ENCODE measurements at regions not wholly inside any gene's neighbourhood (a gene's known extent, or its start where the extent isn't known, plus 50 kb on each side); places are given as distances from the start of the nearest gene placed in this dataset.

DNA sequence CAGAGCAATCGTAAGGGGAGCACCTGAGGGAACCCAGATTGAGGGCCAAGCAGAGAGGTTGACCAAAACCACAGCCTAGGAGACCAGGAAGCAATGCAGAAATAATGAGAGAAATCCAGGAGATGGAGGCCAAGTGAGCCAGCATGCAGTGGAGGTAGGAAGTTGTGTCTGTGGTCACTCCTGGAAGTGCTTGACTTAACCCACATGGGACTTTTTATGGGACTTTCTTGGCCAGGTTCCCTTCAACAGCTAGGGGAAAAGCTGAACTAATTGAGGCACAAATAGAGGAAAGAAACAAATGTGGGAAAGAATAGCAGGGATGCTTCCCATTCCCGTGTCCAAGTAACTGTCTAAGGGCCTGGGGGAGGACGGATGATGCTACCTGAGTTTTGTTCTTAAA, 293.2 kb upstream of the CLINT1 start:
- no peak for DNase-seq

DNA sequence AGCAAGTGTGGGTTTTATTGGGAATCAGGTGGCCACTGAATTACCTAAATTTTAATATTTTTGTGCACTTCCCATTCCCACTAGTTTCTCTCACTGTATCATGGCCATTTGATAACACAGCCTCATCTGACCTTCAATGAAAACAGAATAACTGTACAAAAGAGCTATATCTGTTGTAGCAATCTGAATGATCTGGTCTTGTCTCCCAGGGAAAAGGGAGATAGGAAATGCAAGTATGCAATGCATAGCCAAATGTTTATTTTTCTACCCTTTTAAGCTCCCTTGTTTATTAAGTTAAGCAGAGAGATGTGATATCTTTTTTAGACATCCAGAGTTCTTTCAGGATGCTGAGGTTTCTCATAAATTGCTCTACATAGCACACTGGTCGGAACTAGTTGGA, 288.3 kb upstream of the CLINT1 start:
- DNase-seq: no peak

DNA sequence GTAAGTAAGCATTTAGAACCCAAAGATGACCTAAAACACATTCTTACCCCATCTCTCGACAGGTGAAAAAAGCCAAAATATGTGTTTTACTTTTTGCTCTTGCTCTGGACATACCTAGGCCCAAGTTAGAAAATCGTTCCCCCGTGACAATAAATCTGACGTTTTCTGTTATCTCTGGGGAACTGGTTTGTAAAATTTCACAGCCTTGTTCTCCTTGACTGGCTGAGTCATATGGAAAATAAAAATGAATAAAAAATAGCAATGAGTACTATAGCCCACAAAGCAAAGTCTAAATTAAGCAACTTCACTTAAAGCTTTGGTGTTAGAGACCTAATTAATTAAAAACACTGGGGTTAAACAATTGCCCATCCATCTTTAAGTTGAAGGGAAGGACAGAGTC, 286.9 kb upstream of the CLINT1 start:
- no peak for DNase-seq

DNA sequence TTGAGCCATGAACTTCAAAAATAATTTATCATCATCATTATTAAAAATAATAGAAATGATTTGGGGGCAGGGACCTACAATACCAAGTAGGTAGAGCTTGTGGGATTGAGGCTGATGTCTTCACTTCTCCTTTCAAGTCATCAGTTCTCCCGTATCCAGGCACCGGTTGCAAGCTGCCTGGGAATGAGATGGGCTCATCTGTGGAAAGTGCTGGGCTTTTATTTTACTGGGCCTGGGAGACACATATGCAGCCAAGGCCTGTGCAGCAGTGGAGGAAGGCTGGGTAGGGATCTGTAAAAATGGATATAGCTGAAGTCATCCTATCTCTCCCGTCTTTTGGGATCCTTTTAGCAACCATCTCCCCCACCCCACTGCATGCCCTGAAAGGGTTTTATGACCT, 284.1 kb upstream of the CLINT1 start:
- no peak for DNase-seq

DNA sequence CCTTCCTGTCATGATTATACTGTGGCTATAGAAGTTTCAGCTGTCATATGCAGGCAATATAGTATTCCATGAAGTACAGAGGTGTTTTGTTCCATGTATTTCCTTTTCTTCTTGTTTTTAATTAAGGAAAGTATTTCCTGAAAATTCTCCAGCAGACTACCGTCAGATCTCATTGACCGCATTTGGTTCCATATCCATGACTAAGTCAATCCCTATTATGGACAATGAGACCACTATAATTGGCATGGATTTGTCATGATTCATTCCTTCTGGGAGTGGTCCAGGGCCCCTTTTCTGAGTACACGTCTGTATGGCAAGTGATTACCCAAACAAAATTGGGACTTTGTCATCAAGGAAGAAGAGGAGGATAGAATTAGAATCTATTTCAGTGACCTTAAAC, 283.2 kb upstream of the CLINT1 start:
- DNase-seq: no peak

DNA sequence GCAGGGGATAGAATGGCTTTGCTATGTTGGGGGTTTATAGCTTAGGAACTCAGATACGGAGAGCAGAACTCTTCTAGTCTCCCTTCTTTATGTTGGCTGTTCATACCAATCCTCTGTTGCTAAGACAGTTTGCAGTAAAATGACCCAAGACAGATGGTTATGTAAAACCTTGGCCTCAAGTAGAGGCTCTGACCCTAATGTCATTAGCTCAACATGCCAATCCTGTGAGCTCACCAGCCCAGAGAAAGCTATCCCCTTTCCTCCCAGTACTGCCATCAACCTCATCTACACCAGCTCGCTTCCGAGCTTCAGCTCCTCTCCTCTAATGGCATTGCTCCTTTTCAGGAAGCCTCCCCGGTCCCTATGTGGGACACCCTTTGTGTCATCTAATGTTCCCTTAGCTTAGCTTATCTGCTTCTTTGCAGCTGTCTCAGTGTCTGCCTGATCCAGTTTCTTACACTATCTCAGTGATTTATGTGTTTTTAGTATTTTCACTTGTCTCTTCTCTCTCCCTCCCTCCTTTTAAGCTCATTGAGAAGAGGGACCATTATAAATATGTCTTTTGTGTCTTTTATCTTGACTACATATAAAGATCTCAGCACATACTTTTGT, 281.3 kb upstream of the CLINT1 start:
- DNase-seq: no peak

DNA sequence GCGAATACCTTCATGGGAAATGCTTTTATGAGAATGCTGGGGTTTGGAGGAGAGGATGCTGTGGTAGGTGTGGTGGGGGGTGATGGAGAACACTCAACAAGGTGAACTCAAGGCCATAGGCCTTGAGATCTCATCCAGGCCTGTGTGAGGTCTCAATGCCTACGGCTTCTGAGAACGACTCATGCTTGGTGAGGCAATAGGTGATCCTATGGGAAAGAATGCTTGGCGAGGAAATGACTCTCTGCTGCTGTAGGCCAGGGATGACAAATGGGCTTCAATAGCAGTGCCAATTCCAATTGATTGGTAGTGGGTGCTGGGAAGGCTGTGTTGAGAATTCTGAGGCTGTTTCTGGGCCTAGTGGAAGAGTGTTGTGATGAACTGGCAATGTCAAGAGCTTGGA, 280.2 kb upstream of the CLINT1 start:
- no peak for DNase-seq

DNA sequence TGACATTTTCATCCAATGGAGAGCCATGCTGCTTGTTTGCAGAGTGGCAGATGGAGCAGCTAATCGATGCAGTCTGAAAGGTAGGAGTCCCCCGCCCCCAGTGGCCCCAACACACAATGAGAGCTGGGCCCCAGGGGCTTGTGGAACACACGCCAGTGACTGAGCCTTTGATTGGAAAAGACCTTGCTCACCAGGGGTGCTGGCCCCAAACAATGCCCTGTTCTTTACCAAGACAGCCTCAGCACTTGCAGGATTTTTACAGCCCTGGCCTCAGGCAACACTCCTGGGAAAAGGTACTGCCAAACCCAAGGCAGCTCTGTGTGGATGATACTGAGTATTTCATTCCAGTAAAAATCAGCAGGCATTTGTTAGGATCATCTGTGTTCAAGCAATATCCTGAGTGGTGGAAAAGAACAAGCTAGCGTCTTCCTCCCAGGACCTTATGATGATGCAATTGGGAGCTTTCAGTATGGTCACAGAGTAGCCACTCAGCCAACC, 276.8 kb upstream of the CLINT1 start:
- DNase-seq: peak; percentile 86

DNA sequence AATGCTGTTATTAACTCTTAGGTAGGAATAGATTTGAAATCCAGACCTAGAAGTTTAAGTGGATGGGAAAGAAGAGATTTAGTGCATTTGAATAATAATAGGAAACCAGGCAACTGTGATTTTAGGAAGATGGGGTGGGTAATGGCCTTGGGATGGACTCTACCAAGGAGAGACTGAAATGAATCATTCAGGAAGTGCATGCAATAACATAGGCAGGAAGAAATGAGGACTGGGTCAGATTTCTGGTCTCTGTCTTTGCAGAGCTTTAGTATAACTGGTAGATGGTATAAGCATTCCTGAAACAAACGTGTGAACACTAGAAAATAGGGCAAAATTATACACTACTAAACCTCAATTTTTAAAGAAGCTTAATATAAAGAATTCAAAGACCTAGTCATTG, 274.4 kb upstream of the CLINT1 start:
- DNase-seq: no peak

DNA sequence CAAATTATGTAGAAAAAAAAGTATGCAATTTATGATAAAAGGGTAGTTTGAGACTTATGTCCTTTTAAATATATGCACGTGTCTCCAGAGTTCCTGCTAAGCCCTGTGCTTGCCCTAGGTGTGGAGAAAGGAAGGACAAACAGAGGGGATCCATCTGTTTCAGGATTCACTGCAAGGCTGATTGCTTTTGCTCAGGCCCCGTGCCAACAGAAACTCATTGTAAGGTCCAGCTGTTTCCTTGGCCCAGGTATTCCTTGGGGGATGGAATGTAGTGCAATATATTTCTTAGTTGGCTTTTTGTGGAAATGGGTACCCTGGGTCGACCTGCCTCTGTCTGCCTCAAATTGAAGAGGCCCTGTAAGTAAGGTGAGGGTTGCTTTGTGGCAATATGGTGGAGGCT, 268.6 kb upstream of the CLINT1 start:
- peak; percentile 75 for DNase-seq

DNA sequence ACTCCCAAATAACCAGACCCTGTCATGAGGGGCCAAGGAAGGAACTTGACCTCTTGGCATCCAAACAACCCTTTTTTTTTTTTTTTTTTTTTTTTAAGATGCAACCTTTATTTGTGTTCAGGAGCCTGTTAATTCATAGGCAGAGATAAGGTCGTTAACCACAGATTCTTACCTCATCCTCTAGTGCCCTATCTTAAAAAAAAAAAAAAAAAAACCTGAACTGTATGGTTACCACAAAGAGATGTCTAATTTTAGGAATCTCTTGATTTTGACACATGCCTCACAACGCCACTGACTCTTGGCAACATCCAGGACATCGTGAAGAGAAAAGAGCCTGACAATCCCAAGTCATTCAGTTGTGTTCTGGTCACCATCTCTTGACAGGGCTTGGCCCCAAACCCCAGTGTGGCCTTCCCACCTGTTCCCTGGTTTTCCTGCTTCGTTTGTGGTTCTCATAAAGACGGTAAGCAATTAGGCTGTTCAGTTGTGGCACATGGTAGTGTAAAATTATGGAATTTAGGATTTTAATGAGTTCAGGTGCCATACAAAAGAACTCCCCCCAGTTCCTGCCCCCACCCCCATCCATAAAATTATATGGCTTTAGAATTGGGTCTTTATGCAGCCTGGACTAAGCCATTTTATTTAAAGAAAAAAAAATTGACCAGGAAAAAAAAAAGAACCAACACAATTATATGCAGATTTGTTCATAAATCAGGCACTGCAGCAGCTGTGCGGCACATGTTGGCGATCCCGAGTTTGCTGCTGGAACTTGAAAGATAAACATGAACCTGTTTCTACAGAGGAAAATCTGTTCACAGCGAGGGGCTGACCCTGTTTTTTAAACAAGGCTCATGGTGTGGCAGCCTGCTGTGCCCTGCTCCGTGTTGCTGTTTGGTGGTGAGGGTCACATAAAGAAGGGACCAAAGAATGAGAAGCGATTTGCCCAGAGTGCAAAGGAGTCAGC, 267.8 kb upstream of the CLINT1 start:
- DNase-seq: peak; percentile 67

DNA sequence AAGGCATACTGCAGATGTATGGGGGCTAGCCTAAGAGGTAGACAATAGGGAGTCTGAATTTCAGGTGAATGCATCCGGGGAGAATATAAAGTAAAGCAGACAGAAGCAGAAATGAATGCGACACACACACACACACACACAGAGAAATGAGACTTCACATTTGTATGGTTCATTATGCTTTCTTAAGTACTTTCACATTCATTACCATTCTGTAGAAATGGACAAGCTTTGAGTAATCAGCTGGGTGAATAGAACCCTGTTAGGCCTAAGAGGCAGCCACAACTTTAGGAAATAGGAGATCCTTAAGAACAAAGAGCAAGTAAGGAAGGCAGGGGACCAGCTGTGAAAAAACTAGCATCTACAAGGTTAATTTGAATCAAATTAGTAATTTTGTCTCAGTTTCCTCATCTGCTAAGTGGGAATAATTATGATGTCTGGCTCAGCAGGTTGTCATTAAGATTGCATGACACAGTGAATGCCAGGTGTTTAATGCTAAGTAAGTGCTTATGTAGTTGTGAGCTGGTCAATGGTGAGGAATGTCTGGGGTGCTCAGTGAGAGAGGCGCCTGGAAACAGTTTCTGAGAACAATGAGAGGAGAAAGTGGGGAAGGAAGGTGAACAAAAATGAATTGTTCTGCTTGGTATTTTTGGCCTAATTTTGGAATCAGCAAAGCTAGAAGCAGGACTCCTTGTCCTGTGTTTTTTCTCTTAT, 265.8 kb upstream of the CLINT1 start:
- DNase-seq: no peak

DNA sequence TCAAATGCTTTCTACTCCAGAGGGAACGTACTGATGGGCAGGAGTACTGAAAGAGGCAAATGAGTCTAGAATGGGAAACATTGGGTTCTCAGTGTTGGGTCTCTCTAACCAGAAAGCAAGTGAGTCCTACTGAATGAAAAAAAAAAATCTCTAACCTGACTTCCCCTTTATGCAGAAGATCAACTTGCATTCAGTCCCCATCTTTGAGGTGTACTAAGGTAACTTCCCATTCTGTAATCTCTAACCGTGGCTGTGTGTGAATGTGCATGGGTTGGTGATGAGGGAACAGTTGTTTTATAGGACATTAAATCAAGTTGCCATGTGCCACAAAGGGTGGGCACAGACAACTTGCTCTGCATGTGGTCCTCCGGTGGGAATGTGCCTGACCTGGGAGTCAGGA, 264.6 kb upstream of the CLINT1 start:
- DNase-seq: no peak

DNA sequence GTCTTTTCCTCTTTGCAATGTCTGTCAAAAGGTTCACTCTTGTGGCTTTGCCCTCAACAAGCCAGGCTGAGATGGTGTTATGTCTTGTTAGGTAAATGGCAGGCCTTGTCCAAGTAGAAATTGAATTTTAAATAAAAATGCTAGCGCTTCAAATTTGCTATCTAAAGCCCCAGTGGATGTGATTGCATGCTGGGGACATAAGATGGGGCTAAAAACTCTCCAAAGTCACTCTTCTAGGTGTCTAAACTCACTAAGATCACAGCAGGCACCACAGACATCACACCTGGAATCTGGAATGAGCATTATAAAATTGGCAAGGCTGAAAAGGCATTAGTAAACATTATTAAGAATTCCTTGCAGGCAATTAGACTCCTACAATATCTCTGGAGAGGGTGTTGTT, 262.7 kb upstream of the CLINT1 start:
- peak; percentile 58 for DNase-seq

DNA sequence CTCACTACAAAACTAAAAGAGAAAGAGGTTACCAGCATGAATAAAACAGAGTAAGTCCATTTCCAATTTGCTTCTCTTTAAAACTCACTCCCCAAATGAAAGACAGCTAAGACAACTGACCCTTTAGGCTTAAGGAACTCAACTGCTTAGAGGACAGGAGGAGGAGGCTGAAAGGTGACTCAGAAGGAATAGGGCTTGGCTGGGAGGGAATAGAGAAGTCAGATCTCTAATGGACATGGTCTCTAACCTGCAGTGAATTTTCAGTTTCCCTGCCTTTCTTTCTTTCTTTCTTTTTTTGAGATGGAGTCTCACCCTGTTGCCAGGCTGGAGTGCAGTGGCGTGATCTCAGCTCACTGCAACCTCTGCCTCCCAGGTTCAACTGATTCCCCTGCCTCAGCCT, 261.8 kb upstream of the CLINT1 start:
- DNase-seq: no peak

DNA sequence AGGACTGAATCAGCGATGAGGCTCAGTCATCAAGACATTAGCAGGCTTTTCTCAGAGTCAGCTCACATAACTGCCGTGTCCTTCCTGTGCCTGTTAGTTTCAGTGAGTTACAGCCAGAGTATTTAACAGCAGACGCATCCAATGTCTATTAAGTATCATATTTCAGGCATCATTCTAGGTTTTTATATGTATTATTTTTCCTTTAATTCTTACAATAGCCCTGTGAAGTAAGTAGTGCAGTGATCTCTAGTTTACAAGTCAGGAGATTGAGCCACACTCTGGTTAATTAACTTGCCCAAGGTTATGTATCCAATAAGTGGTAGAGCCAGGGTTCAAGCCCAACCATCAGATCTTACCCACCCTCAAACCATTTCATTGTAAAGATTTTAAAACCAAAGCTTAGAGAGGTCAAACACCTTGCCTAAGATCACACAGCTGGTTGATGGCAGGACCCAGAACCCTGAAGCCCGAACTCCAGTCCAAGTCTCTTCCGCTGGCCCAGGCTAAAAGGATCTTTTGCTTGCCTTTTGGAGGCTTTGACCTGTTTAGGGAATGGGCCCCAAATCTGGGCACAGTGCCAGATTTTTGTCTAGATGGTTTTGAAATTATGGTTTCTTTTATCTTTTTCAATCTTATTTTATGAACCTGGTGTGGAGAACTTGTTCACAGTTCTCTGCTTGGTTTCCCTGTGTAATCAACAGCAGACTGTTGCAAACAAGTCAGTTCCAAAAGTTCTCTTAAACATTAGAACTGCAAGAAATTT, 261.2 kb upstream of the CLINT1 start:
- DNase-seq: no peak

DNA sequence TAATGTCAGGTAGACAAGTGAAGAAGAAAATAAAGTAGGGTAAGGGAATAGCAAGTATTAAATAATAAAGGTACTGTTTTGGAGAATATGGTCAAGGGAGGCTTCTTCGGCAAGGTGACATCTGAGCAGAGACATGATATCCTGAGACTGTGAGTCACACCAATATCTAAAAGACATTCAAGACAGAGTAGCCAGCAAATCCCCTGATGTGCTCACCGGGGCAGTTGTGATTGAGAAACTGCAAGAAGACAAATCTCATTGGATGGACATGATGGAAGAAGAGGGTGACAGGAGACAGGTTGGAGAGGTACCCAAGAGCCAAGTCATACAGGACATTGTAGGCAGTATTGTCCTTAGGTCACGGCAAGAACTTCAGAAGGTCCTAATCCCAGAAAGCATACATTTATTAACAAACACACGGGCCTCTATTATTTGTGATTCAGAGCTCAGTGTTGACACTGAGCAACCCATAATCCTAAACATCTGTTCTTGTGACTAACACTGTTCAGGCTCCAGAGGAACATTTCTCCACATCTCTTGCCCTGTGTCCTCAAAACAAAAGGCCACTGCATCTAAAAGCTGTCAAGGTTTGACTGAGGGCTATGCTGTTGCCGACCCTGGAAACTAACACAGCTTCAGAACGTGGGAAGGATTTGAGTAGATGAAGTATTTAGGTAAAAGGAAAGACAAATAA, 258.7 kb upstream of the CLINT1 start:
- DNase-seq: no peak

DNA sequence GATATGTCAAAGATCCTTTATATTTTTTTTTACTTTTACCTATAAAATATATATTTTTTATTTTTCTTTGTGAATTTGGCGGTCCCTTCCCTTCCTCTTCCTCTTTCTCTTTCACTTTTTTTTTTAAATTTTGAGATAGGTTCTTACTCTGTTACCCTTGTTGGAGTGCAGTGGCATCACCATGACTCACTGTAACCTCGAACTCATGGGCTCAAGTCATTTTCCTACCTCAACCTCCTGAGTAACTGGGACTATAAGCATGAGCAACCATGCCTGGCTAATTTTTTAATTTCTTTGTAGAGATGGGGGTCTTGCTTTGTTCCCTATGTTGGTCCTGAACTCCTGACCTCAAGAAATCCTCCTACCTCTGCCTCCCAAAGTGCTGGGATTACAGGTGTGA, 258.0 kb upstream of the CLINT1 start:
- no peak for DNase-seq

DNA sequence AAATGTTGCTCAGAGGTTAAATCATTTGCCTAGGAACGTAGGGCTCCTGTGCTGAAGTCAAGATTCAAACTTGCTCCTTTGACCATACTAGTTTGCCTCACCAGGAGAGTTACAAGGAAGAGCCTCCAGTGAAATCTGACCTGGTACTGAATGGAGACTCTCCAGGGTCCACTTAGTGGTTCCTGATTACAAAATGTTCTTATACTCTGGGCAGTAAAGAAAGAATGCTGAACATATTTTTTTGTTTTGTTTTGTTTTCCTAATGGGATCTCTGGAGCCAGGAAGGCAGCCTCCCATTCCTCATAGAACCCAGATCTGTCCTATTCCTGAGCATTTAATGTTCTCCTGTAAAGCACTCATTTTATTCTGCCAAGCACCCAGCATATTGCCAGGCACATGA, 256.5 kb upstream of the CLINT1 start:
- DNase-seq: no peak

DNA sequence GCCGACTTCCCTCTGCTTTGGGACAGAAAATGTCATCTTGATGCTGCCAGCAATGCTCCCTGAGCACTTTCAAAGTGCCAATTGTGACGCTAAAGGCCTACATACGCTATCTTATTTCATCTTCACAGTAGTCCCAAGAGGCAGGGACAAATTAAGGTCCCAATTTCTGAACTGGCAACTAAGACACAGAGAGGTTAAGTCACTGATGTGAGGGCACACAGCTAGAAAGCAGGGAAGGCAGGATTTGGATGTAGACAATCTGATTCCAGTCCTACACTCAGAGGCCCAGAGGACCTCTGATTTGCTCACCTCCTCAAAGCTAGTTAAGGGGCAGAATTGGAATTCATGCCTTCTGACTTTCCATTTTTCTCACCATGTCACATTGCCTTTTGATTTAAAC, 249.2 kb upstream of the CLINT1 start:
- no peak for DNase-seq

DNA sequence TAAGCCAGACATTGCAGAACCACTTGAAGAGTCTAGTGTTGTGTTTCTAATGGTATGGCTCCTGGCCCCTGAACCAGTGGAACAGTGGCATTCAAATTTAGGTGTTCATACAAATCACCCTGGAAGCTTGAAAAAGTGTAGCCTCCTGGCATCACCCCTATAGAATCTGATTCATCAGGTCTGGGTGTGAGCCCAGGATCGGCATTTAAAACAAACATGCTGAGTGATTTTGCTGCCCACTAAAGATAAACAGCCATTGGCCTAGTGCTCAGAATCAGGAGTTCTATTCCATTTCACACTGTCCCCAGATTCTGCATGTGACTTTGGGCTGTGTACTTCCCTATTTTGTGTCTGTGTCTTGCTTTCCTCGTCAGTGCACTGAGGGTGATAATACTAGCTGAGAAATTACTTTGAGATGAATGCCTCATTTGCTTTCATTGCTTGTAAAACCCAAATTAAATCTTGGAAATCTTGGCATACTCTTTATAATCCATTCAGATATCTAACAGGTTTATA, 241.5 kb upstream of the CLINT1 start:
- no peak for DNase-seq

DNA sequence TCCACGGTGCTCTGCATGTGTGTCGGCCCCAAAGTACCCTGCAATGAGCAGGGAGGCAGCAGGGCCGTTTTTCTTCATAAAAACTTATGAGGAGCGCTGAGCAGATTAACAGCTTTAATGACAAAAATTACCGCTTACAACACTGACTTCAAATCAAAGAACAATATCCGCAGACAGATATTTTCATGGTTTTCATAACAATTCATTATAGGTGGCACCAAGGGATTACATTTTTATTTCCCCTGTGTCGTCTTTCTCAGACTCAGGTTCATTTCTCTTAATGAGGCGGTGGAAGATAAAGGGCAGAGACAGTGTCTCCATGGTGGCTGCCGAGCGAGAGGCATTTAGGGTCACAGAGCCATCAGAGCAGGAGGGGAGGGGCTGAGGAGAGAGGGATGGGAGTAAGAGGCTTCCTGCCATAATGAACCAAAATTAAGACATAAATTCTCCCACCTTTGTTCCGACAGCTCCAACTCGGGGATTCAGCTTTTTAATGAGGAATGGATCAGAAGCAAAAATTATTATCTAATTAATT, 240.7 kb upstream of the CLINT1 start:
- DNase-seq: no peak

Measured in NCI-H2171 treated with DMSO at 0.1 percent for 48 hours (cell line).